ENCODE measurements at regions not wholly inside any gene's neighbourhood (a gene's known extent, or its start where the extent isn't known, plus 50 kb on each side); places are given as distances from the start of the nearest gene placed in this dataset.
A peak's percentile ranks its signal among the peaks of the same experiment; 100 is the strongest.
"Not testable (repeated sequence)": the region's sequence is repeated elsewhere in the genome, so short reads cannot be mapped to it uniquely, and the experiment has no call there.

DNA sequence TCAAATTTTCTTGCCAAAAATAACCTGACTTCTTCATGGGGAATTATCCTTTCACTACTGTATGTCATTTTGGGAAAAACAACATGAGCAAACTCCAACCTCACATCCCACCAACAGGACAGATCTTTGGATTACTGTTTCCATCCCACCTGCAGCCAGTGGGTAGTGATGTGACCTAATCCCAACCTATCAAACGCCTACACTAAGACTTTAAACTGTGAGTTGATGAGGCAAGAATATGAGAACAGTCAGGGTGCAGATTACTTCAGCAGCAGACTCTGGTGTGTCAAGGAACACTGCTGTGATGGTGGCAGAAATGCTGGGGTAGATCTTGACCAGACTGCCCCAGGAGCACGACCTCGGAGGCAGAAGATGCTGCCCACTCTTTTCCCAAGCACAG, 293.2 kb downstream of the DUSP6 start:
- ATAC-seq (no peak), DNase-seq (no peak)
- intact Hi-C loops (cut with DNase I, micrococcal nuclease): loop anchor here in 1 of 2 donors (10.0 kb wide), 1 partner anchor 406 kb away; no protein-coding TSS in a partner anchor

DNA sequence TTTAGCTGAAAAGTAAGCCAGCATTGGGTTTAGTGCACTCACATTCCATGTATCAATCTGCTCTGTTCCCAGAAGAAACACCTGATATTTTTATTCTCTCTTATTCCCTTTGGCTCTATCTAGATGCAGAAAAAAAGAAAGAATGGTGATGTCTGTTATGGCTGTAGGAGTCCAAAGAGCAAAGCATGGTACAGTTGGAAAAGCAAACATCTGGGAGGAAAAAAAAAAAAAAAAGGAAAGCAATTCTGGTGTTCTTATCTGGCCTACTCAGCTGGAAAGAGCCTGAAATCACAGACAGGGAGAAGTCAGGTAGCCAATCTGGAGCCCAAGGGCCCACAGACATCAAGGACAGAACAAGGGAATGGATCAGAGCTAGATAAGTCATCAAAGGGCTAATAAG, 293.9 kb downstream of the DUSP6 start:
- DNase-seq (no peak), ATAC-seq (peak; percentile 94)
- intact Hi-C loops (cut with DNase I, micrococcal nuclease): loop anchor here in 1 of 2 donors (10.0 kb wide), 1 partner anchor 406 kb away; no protein-coding TSS in a partner anchor

DNA sequence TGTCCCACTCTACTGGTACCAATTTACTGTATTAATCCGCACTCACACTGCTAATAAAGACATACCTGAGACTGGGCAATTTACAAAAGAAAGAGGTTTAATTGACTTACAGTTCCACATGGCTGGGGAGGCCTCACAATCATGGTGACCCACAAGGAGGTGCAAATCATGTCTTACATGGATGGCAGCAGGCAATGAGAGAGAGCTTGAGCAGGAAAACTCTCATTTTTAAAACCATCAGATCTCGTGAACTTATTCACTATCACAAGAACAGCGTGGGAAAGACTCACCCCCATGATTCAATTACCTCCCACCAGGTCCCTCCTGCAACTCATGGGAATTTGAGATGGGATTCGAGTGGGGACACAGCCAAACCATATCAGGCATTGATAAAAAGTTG, 298.5 kb downstream of the DUSP6 start:
- intact Hi-C loops (cut with DNase I, micrococcal nuclease): loop anchor here in 1 of 2 donors (10.0 kb wide), 1 partner anchor 411 kb away; no protein-coding TSS in a partner anchor
- ATAC-seq, DNase-seq: not testable (repeated sequence)

DNA sequence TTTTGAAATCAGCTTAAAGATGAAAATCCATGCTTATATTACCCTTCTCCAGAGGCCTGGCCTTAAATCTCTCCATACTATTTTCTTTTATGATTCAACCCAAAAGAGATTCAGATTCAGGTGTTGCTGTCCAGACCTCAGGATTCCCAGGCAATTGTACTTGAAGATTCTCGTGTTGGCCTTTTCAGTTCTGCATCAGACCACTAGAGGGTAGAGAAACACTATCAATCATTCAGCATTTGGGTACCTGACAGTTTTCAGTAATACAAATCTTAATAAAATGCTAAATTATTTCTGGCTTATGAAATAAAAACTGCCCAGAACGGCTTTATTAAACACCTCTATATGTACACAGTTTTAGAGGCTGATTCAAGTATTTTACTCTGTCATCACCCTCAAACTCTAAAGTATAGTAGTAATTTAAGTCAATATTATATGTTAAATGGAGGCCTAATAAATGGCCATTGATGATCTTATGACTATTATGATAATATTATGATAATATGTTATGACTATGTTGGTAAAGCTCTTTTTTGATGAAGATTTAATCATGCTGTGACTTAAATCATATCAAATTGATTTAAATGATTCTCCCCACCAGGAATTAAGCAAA, 301.1 kb downstream of the DUSP6 start:
- DNase-seq (no peak), ATAC-seq (peak; percentile 79)
- intact Hi-C loops (cut with DNase I, micrococcal nuclease): loop anchor here (2.0 to 10.0 kb wide), 2 partner anchors 412 to 414 kb away; no protein-coding TSS in a partner anchor

DNA sequence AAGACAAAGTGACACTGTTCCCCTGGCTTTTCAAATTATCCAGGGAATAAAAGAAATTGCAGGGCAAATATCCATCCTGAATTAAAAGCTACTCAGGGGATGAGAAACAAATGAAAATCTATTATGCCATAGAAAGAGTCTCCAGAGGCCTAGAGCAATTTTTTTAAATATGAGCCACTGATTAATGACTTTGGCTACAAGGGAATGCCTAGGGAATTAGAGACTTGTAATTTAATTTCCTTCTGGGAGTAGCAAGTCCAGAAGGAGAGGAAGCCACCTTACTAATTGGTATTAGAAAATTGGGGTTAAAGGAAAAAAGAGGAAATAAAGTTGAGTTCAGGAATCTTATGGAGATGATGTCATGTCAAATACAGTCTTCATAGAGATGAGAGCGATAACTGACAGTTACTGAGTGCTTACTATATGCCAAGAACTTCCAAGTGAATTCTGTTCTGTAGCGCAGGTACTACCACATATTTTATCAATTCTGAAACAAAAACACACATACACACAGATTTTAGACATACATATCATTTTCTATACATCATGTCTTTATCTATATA, 304.4 kb downstream of the DUSP6 start:
- intact Hi-C loops (cut with DNase I, micrococcal nuclease): no loop called here
- ATAC-seq (no peak), DNase-seq (no peak)

DNA sequence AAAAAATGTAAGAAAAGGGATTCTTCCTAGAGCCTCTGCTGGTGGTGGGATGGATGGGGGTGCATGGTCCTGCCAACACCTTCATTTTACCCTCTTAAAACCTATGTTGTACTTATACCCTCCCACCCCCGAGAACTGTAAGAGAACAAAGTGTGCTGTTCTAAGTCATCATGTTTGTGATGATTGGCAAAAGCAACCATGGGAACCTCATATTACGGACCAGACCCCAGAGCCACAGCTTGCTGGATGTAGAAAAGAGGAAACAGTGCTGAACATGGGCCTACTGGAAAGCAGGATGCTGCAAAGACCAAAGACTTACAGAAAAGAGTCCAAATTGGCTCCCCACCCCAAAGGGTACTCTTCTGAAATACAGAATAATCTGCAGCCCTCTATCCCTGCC, 311.2 kb downstream of the DUSP6 start:
- intact Hi-C loops (cut with DNase I, micrococcal nuclease): no loop called here
- DNase-seq: no peak
- ATAC-seq: no peak

DNA sequence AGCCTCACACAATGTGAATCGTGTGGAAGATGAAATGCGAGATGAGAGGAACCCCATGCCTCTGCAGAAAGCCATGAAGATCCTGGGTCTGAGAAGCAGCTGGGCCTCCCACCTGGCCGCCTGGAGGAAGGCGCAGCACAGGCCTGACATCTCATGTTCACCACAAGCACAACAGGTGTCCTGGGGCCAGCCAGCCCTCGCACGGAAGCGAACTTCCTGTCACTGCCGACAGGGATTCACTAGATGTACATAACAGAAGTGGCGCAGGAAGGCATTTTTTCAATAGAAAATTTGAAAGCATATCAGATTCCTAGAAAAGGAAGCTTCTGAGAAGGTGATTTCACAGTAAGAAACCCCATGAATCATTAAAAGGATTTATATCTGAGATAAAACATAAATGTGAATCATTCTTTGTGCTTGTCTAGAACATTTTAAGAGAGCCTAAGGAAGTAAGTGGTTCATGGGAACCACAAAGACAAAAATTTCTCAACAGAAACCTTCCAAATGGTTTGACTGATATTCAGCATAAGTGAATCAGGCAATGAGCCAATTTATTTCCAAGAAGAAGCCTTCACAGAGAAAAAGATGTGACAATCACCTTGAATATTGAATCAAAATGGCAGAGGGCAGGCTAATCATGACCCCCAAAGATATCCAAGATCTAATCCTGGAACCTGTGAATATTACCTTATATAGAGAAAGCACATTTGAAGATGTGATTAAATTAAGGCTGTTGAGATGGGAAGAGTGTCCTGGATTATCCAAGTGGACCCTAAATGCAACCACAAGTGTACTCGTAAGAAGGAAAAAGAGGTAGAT, 311.9 kb downstream of the DUSP6 start:
- no peak for ATAC-seq
- DNase-seq: peak; percentile 43 to 60
- intact Hi-C loops (cut with DNase I, micrococcal nuclease): no loop called here

DNA sequence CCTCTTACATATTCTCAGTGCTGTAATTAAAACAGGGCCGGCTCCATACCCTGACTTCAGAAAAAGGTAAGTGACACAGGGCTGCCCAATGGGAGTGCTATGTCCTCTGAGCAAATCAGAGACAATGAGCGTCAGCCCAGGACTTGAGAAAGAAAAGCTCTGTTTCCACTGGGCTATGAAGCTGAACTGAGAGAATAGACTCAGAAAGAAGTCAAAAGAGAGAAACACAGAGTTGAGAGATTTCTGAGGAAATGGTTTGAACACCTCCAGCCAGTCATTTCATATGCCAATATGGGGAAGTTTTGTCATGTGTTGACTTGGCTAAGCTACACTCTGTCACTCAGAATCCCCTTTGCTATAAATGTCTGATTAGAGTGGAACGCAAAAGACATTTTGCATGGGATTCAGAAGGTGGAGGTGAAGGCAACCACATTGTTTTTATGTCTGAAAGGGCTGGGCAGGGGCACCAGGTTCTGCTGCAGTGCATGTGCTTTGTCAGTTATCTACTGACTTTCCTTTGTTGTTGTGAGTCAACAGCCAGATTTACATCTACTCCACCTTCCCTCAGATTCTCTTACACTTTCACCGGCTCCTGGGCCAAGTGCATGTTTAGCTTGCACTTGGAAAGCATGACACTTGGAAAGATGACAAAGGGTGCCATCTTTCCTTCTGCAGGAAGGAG, 313.3 kb downstream of the DUSP6 start:
- no peak for ATAC-seq
- intact Hi-C loops (cut with DNase I, micrococcal nuclease): no loop called here
- no peak for DNase-seq

DNA sequence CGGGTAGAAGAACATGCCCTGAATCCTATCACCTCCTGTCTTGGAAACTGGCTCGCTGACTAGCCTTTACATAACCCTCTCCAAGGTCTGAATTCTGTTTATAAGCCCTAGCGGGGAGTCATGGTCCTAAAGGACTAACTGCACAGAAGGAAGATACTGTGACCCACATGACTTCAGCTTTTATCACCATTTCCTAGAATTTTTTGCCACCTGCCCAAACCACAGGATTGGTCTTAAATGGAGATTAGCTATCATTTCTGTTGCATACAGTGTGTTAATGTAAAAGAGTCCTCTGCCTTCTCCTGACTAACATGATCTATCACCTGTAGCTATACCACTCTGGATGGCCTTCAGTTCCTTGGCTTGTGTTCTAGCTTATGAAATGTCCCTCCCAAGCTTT, 319.2 kb downstream of the DUSP6 start:
- DNase-seq (no peak), ATAC-seq (no peak)
- intact Hi-C loops (cut with DNase I, micrococcal nuclease): no loop called here

DNA sequence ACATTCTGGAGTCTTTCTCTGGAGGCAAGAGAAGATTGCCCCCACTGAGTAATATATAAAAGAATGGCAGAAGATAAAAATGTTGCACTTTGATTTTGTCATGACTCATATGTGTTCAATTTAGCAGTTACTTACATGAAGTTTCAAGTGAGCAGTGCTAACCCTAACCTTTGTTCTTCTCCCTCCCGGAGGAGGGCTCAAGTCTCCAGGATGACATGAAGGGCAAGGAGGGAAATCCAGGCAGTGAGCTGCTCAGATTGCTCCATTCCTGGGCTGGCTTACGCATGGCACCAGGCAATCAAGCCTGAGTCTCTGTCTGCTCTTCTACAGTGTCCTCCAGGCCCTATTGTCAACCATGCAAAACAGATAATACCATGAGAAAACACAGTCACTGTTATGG, 322.3 kb downstream of the DUSP6 start:
- DNase-seq (no peak), ATAC-seq (no peak)
- intact Hi-C loops (cut with DNase I, micrococcal nuclease): no loop called here

DNA sequence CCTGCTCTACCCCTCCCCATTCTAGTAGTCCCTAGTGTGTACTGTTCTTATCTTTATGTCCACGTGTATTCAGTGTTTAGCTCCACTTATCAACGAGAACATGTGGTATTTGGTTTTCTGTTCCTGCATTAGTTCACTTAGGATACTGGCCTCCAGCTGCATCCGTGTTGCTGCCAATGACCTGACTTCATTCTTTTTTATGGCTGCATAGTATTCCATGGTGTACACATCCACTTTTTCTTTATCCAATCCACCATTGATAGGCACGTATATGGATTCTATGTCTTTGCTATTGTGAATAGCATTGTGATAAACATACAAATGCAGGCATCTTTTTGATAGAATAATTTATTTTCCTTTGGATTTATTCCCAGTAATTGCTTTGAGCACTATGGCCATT, 327.7 kb downstream of the DUSP6 start:
- DNase-seq (no peak), ATAC-seq (no peak)
- intact Hi-C loops (cut with DNase I, micrococcal nuclease): loop anchor here in 1 of 2 donors (5.0 kb wide), 1 partner anchor 503 kb away; the partner anchor contains the start of gene POC1B

DNA sequence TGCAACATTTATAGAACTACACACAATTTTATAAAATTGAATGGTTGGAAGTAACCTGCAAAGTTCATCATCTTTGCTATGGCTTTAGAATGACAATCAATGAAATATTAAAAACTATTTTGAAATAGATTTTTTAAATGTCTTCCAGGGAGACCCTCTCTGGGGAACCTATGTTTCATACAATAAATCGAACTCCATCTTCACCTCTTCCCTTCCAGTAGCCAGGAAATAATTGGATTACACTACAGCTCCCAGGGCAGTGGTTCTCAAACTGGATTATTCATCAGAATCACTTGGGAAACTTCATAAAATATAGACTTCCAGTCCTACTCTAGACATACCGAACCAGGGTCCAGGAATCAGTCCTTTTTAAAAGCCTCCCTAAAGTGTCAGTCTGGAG, 328.4 kb downstream of the DUSP6 start:
- no peak for DNase-seq
- intact Hi-C loops (cut with DNase I, micrococcal nuclease): loop anchor here in 1 of 2 donors (5.0 kb wide), 1 partner anchor 503 kb away; the partner anchor contains the start of gene POC1B
- no peak for ATAC-seq

DNA sequence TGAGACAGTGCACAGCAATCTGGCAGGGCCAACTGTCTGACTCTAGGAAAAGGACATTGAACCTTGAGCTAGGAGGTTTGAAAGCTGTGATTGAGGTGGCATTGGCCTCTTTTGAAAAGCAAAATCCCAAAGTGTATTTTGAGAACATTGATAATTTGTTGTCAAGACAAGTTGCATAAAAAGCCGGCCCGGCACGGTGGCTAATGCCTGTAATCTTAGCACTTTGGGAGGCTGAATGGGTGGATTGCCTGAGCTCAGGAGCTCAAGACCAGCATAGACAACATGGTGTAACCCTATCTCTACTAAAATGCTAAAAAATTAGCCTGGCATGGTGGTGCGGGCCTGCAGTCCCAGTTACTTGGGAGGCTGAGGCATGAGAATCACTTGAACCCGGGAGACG, 331.6 kb downstream of the DUSP6 start:
- ATAC-seq: no peak
- intact Hi-C loops (cut with DNase I, micrococcal nuclease): loop anchor here in 1 of 2 donors (5.0 kb wide), 1 partner anchor 507 kb away; the partner anchor contains the start of gene POC1B

DNA sequence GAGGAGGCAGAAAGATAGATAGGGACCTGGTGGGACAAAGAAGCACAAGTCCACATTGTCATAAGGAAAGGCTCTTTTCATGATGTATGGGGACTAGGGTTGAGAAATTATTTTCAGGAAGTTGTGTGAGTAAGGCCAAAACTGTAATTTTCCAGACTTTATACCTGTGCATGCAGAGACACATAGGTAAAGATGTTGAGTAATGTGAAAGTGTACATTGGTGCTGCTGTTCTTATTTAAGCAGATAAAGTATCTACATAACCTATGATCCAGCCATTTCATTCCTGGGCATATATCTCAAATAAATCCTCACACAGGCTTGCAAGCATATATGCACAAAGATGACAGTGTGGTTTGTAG, 332.2 kb downstream of the DUSP6 start:
- no peak for DNase-seq
- intact Hi-C loops (cut with DNase I, micrococcal nuclease): loop anchor here in 1 of 2 donors (5.0 kb wide), 1 partner anchor 507 kb away; the partner anchor contains the start of gene POC1B
- ATAC-seq: no peak

More for the DNA sequence above, 331.6 kb downstream of the DUSP6 start:
- no peak for DNase-seq

DNA sequence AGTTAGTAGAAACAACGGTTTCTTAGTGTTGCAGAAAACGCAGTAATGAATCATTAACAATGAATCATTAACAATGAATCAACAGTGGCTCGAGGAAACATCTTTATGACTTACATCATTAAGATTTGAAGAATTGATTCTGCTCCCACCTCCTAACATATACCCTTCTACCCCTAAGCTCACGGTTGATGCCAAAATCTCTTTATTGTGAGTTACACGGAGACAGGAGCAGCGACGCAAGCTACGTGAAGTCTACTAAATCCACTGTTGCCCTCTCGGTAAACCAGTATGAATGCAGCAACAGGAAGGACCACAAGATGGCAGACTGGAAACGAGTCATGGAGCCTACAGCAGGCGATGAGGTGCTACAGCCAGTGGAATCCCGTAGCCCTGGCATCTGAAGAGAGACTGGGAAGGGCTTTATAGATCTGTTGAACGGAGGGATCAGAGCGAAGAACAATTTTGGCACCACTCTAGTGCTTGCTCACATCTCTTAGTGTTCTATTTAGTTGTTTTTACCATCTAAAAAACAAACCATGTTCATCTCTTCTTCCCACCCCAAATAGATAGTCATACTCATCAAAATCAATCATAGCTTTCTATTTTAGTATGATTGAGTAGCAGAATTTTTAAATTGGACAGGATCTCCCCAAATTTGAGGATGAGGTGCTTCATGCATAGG, 332.7 kb downstream of the DUSP6 start:
- DNase-seq (peak; percentile 75 to 79), ATAC-seq (peak; percentile 95)
- intact Hi-C loops (cut with DNase I, micrococcal nuclease): loop anchor here (2.0 to 10.0 kb wide), 3 partner anchors 441 to 508 kb away; partner anchors contain the start of genes POC1B (in 2 of the 2) and GALNT4 (in 1 of the 2)

DNA sequence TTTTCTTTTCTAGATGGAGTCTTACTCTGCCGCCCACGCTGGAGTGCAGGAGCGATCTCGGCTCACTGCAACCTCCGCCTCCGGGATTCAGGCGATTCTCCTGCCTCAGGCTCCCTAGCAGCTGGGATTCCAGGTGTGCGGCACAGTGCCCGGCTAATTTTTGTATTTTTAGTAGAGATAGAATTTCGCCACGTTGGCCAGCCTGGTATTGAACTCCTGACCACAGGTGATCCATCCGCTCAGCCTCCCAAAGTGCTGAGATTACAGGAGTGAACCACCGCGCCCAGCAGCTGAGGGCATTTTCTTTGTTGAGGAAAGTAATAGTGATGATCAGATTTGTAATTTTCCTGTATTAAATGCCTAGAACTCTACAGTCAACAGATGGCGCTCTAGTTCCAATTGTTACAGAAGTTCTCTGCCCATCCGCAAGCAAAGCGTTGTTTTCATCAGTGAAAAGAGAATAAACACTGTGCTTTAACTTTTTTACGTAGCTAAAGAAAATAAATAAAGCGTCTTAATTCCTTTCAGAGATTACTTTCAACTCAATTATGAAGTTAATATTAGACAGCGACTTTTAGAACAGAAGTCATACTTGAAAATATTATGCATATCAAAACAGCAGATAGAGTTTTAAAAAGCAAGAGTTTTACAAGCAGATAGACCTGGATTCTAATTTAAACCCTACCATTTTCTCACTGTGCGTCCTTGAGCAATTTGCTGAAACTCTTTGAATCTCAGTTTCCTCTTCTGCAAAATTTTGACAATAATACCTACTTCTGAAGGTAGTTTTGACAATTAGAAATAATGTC, 335.1 kb downstream of the DUSP6 start:
- ATAC-seq (peak; percentile 43), DNase-seq (peak; percentile 14 to 24)
- intact Hi-C loops (cut with DNase I, micrococcal nuclease): loop anchor here in 1 of 2 donors (10.0 kb wide), 1 partner anchor 508 kb away; the partner anchor contains the start of genes GALNT4 and POC1B

DNA sequence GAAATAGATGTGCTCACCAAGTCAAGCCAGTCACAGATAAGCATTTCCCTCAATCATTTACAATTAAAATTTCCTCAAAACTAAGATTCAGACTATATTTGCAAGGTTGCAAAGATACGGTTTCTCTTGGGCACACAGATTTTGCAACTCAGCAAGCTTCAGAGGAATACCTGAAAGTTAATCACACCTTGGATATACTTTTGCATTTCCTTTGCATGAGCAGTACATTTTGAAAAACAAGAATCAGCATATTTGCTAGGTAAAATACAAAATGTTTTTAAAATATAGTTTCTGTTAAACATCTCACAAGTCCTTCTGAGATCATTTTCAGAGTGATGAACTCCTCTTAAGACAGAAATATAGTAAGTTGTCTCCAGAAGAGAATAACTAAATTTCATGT, 336.9 kb downstream of the DUSP6 start:
- intact Hi-C loops (cut with DNase I, micrococcal nuclease): loop anchor here in 1 of 2 donors (10.0 kb wide), 1 partner anchor 509 kb away; the partner anchor contains the start of genes GALNT4 and POC1B
- no peak for ATAC-seq
- DNase-seq: no peak

All from left colon (tissue), 2 donors.